ENCODE measurements at regions not wholly inside any gene's neighbourhood (a gene's known extent, or its start where the extent isn't known, plus 50 kb on each side); places are given as distances from the start of the nearest gene placed in this dataset.

GRCh38 chr15:66959066-66959465, 106.3 kb upstream of the SMAD3 start:
- no peak overlapping the region for H3K27ac ChIP-seq (ENCODE audit: low read depth)
- Mint-ChIP-seq H3K36me3 (ENCODE audit: low read depth) (no peaks in the 10 kb centered on the region), H3K27me3 (ENCODE audit: insufficient read depth, low read depth, poor library complexity) (peaks cover 5% of the 10 kb centered on the region)

GRCh38 chr15:66959875-66960274, 105.5 kb upstream of the SMAD3 start:
- no peak for TF ChIP-seq POLR2AphosphoS5 (IDR thresholded peaks at IDR 0.05; ENCODE audit: low read depth)
- no peak for TF ChIP-seq REST (IDR thresholded peaks at IDR 0.05; ENCODE audit: unreplicated experiment)
- no peak for TF ChIP-seq ZNF114 (CRISPR knock-in tag; IDR thresholded peaks at IDR 0.05)
- no peak for TF ChIP-seq ZNF331 (CRISPR knock-in tag; IDR thresholded peaks at IDR 0.05; ENCODE audit: low read depth)
- TF ChIP-seq JUNB (IDR thresholded peaks at IDR 0.05; ENCODE audit: unreplicated experiment), result no peak
- TF ChIP-seq, protein P1, sequence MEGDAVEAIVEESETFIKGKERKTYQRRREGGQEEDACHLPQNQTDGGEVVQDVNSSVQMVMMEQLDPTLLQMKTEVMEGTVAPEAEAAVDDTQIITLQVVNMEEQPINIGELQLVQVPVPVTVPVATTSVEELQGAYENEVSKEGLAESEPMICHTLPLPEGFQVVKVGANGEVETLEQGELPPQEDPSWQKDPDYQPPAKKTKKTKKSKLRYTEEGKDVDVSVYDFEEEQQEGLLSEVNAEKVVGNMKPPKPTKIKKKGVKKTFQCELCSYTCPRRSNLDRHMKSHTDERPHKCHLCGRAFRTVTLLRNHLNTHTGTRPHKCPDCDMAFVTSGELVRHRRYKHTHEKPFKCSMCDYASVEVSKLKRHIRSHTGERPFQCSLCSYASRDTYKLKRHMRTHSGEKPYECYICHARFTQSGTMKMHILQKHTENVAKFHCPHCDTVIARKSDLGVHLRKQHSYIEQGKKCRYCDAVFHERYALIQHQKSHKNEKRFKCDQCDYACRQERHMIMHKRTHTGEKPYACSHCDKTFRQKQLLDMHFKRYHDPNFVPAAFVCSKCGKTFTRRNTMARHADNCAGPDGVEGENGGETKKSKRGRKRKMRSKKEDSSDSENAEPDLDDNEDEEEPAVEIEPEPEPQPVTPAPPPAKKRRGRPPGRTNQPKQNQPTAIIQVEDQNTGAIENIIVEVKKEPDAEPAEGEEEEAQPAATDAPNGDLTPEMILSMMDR (conservative IDR thresholded peaks at IDR 0.05; ENCODE audit: low read depth in 2 of 2), result no peak
- no peak for TF ChIP-seq STAT1 (IDR thresholded peaks at IDR 0.05; ENCODE audit: unreplicated experiment)
- TF ChIP-seq NANOG (IDR thresholded peaks at IDR 0.05; ENCODE audit: borderline replicate concordance), result no peak
- TF ChIP-seq EZH2phosphoT487 (IDR thresholded peaks at IDR 0.05; ENCODE audit: unreplicated experiment), result no peak
- H3K36me3 ChIP-seq (ENCODE audit: insufficient read depth), result no peaks in the 10 kb centered on the region
- Mint-ChIP-seq H3K9me3 (no peaks in the 10 kb centered on the region; the same call in 2 of the 3 replicates), H3K27ac (no peak overlapping the region), H3K4me1 (peaks cover 11% of the 10 kb centered on the region), H3K4me3 (no peak overlapping the region), H3K27me3 (ENCODE audit: insufficient read depth, low read depth, poor library complexity) (peaks cover 5% of the 10 kb centered on the region), H3K36me3 (ENCODE audit: low read depth) (no peaks in the 10 kb centered on the region)
- no peak overlapping the region for H3K4me2 ChIP-seq
- ATAC-seq (no peak), DNase-seq (ENCODE audit: low spot score) (no peak)
- H3K4me1 ChIP-seq (ENCODE audit: insufficient read depth), result no peaks in the 10 kb centered on the region
- H3K79me2 ChIP-seq (replicated peaks; ENCODE audit: insufficient read depth), result no peaks in the 10 kb centered on the region
- H3K27ac ChIP-seq (ENCODE audit: low read depth), result no peak overlapping the region
- no peaks in the 10 kb centered on the region for H3K9me2 ChIP-seq (ENCODE audit: insufficient read depth)
- H3F3A ChIP-seq (replicated peaks; ENCODE audit: low read depth), result no peaks in the 10 kb centered on the region
- no peak overlapping the region for H3K4me3 ChIP-seq
- no peaks in the 10 kb centered on the region for H4K20me1 ChIP-seq (replicated peaks; ENCODE audit: insufficient read depth)
- no peak overlapping the region for H2AFZ ChIP-seq
- H3K27me3 ChIP-seq (ENCODE audit: insufficient read depth), result no peaks in the 10 kb centered on the region

More at GRCh38 chr15:66959066-66959465, 106.3 kb upstream of the SMAD3 start:
- Histone ChIP-seq H3K9me2 (ENCODE audit: insufficient read depth) (no peaks in the 10 kb centered on the region), H3K4me1 (ENCODE audit: insufficient read depth) (no peaks in the 10 kb centered on the region), H2AFZ (no peak overlapping the region), H3K27me3 (ENCODE audit: insufficient read depth) (no peaks in the 10 kb centered on the region), H3K4me3 (no peak overlapping the region), H3K4me2 (no peak overlapping the region), H3K79me2 (replicated peaks; ENCODE audit: insufficient read depth) (no peaks in the 10 kb centered on the region), H4K20me1 (replicated peaks; ENCODE audit: insufficient read depth) (no peaks in the 10 kb centered on the region), H3K36me3 (ENCODE audit: insufficient read depth) (no peaks in the 10 kb centered on the region), H3F3A (replicated peaks; ENCODE audit: low read depth) (no peaks in the 10 kb centered on the region)
- no peak overlapping the region for H3K4me3 Mint-ChIP-seq
- H3K4me1 Mint-ChIP-seq, result peaks cover 11% of the 10 kb centered on the region
- ATAC-seq (no peak), DNase-seq (ENCODE audit: low spot score) (no peak)
- H3K27ac Mint-ChIP-seq, result no peak overlapping the region
- no peaks in the 10 kb centered on the region for H3K9me3 Mint-ChIP-seq
- no peak for TF ChIP-seq JUNB (IDR thresholded peaks at IDR 0.05; ENCODE audit: unreplicated experiment)
- TF ChIP-seq EZH2 (IDR thresholded peaks at IDR 0.05; ENCODE audit: low read depth, unreplicated experiment), result no peak
- no peak for TF ChIP-seq ZNF114 (CRISPR knock-in tag; IDR thresholded peaks at IDR 0.05)
- no peak for TF ChIP-seq STAT1 (IDR thresholded peaks at IDR 0.05; ENCODE audit: unreplicated experiment)
- TF ChIP-seq, protein P1 (conservative IDR thresholded peaks at IDR 0.05; ENCODE audit: low read depth in 2 of 2), result no peak

Measured in GM23338 (cell line).